Fibroblast of pulmonary artery (primary cell): ENCODE measurements at regions not wholly inside any gene's neighbourhood (a gene's known extent, or its start where the extent isn't known, plus 50 kb on each side); places are given as distances from the start of the nearest gene placed in this dataset.
"Not testable (repeated sequence)": the region's sequence is repeated elsewhere in the genome, so short reads cannot be mapped to it uniquely, and the experiment has no call there.

ENCODE experiments used
- DNase-seq: peaks from one replicate; pipeline ENCODE4 v3.0.0-alpha.2; 2010; ENCODE audit warnings: low read depth
- H3K4me3 ChIP-seq: replicated peaks from 2 replicates; pipeline ENCODE4 v1.5.1; 2011; ENCODE audit warnings: low read depth, mild to moderate bottlenecking, control low read depth, low read length, moderate library complexity
- TF ChIP-seq, protein P1 (sequence below): IDR thresholded peaks from 2 replicates; pipeline ENCODE4 v1.5.1; 2011; ENCODE audit warnings: mild to moderate bottlenecking, control low read depth, low read length, inconsistent platforms; ENCODE audit errors: missing control alignments

DNA sequence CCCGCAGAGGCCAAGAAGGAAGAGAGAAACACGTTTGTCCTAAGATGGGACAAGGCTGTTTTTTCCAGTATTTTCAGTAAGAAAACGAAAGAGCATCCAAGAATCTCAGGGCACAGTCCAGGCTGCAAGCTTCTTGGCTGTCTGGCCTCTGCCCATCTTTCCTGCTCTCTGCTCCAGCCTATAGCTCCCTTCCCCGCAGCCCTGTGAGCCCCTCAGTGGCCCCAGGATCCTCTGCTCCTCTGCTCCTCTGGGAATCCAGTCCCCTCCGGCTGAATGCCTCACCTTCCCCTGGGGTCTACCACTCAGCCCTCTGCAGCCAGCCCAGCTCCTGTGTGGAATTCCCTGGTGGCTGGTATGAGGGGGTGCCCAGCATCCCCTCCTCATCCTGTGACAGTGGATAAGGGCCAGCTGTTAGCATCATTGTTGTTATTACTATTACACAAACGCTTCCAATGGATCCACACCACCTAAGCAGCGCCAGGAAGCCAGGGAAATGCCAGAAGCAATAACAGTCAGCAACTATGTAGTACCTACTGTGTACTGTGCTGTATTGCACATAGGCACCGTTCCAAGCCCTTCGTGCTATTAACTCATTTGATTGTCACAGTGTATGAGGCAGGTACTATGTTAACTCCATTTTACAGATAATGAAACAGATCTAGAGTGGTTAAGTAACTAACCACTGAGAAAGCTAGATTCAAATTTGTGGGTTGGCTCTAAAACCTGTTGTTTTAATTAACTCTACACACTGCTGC is 60.3 kb upstream of the PTPN1 start:
- TF ChIP-seq, protein P1, sequence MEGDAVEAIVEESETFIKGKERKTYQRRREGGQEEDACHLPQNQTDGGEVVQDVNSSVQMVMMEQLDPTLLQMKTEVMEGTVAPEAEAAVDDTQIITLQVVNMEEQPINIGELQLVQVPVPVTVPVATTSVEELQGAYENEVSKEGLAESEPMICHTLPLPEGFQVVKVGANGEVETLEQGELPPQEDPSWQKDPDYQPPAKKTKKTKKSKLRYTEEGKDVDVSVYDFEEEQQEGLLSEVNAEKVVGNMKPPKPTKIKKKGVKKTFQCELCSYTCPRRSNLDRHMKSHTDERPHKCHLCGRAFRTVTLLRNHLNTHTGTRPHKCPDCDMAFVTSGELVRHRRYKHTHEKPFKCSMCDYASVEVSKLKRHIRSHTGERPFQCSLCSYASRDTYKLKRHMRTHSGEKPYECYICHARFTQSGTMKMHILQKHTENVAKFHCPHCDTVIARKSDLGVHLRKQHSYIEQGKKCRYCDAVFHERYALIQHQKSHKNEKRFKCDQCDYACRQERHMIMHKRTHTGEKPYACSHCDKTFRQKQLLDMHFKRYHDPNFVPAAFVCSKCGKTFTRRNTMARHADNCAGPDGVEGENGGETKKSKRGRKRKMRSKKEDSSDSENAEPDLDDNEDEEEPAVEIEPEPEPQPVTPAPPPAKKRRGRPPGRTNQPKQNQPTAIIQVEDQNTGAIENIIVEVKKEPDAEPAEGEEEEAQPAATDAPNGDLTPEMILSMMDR = no peak
- no peak for DNase-seq
- H3K4me3 ChIP-seq = no peak overlapping the region

DNA sequence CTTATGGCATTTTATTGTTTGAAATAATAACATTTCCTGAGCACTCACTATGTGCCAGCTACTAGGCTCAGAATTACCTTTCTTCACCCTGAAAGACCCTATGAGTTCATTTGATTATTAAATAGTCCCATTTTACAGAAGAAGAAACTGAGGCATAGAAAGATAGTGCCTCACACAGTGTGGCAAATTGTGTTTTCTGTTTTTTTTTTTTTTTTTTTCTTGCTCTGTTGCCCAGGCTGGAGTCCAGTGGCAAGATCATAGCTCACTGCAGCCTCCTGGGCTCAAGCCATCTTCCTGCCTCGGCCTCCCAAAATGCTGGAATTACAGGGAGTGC is 59.7 kb upstream of the PTPN1 start:
- no peak overlapping the region for H3K4me3 ChIP-seq
- DNase-seq = no peak
- TF ChIP-seq, protein P1 = no peak

DNA sequence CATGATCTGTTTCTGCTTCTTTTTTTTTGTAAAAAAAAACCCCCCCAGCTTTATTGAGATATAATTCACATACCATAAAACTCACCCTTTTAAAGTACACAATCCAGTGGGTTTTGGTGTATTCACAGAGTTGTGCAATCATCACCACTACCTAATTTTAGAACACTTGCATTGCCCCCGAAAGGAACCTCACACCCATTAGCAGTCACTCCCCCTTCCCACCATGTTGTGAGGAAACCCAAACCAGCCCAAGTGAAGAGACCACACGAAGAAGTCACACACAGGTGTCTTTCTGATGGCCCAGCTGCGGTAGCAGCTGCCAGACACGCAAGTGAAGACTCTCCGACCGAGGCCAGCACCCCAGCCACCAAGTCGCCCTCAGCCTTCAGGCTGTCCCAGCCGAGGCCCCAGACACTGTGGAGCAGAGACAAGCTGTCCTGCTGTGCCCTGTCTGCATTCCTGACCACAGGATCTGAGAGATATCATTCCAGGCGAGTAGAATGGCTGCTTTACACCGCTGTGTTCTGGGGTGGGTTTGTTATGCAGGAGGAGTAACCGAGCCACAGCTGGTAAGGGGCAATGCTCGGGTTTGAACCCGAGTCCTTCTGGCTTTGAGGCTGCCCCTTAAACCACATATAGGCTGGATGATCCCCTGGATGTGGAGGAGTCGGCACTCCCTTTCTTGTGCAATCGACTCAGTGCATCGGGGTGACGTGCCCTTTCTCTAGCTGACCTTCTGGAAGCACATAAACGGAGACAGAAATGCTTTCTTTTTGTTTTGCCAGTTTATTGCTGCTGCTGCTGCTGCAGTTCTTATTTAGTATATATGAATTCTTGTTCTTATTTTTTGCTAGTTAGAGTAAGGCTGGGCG is 59.1 kb upstream of the PTPN1 start:
- DNase-seq = peak; percentile 65
- H3K4me3 ChIP-seq = peak overlapping the region; percentile 21
- TF ChIP-seq, protein P1 = no peak

DNA sequence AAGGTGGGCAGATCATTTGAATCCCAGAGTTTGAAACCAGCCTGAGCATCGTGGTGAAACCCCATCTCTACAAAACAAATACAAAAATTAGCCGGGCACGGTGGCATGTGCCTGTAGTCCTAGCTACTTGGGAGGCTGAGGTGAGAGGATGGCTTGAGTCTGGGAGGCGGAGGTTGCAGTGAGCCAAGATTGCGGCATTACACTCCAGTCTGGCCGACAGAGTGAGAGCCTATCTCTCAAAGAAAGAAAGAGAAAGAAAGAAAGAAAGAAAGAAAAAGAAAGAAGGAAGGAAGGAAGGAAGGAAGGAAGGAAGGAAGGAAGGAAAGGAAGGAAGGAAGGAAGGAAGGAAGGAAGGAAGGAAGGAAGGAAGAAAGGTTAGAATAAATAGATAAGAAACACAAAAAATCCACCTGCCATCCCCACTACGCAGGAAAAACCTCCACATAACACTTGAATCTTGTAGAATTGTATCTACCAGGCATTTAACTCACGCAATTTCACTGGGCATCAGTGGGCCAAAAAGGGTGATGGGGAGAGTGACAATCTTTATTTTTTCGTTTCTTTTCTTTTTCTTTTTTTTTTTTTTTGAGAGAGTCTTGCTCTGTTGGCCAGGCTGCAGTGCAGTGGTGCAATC is 58.3 kb upstream of the PTPN1 start:
- not testable (repeated sequence) for DNase-seq, H3K4me3 ChIP-seq

DNA sequence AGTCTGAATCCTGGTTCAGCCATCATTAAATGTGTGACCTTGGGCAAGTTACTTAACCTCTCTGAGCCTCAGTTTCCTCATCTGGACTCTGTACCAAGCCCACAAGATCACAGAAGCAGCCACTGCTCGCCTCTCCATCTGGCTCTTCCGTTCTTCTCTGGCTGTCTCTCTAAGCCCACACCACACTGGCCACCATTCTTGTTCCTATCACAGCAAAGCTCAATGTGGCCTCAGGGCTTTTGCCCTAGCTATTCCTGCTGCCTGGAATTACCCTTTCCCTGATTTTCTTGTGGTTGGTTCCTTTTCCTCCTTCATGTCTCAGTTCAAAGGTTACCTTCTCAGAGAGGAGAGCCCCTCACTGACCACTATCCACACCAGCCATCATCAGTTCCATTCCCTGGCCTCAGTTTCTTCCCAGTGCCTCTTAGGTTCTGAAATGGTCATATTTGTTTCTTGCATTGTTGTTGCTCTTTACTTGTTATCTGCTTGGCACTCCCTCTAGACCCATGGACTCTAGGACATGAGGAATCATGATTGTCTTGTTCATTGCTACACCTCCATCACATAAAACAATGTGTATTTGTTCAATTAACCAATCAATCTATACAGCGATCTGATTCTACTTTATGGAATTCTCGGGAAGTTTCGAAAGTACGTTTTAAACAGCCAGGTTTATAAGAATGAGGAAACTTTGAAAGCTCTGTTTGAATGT is 56.5 kb upstream of the PTPN1 start:
- no peak for DNase-seq
- TF ChIP-seq, protein P1 = no peak
- no peak overlapping the region for H3K4me3 ChIP-seq

DNA sequence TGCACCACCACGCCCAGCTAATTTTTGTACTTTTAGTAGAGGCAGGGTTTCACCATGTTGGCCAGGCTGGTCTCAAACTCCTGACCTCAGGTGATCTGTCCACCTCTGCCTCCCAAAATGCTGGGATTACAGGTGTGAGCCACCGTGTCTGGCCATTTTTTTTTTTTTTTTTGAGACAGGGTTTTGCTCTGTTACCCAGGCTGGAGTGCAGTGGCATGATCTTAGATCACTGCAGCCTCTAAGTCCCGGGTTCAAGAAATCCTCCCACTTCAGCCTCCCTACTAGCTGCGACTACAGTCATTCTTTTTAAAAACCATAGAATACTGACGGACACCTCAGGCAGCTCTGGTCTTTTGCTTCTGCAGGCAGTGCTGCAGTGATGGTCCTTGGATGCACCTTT is 54.9 kb upstream of the PTPN1 start:
- DNase-seq = not testable (repeated sequence)

DNA sequence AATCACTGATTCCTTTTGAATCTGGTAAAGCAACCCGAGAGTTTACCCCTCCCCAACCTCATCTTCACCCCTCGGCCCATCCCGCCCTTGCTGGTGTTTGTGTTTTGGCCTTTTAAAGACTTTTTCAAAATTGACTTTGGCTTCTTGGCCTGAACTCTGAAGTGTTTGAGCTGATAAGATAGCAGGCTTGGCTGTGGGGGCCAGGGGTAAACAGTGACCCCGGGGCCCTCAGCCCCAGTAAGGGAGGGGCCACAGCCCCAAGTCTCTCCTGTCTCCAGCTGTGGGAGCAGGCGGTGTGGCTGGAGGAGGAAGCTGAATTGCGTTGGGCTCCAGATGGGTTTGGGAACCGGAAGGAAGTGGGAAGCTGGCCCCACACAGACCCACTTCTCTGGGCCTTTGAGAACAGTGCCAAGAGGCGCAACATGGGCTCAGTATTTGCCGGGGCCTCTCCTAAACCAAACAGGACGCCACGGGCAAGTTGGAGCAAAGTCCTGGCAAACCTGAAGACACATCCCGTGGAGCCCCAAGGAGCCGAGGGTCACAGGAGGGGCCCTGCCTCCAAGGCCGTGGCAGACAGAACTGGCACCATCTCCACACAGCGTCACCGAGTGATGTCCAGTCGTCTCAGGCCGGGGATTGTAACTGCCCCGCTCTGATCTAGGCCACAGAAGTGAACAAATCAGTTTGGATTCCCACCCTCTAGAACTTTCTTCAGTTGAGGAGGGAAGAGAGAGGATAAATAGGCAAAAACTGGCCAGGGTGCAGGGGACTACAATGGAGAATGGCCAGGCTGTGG is 54.3 kb upstream of the PTPN1 start:
- TF ChIP-seq, protein P1 = no peak
- H3K4me3 ChIP-seq = no peak overlapping the region
- DNase-seq = no peak

More for the DNA sequence above, 54.9 kb upstream of the PTPN1 start:
- H3K4me3 ChIP-seq = not testable (repeated sequence)
